ENCODE measurements at regions not wholly inside any gene's neighbourhood (a gene's known extent, or its start where the extent isn't known, plus 50 kb on each side); places are given as distances from the start of the nearest gene placed in this dataset.

DNA sequence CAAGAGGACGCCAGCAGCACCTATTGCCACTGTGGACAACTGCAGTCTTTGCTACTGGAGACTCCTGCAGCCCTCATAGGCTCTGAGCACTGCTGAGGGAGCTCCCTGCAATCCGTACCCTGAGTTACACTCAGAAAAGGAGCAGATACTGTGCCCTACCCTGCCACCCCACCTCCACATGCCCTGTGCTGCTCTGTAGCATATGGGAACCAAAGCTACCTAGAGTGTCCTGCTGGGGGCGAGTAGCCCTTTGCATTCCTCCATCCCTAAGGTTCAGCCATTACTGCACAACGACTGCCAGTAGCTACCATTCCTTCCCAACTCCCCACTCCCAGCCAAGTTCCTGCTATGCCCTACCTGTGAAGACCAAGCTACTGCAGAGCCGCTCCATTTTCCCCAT is 90.2 kb upstream of the SNCAIP start:
- peaks cover 45% of the 10 kb centered on the region for H3K27me3 ChIP-seq (replicated peaks; ENCODE audit: insufficient read depth, low read depth, low read length, poor library complexity)
- no peak overlapping the region for H3K27ac ChIP-seq (ENCODE audit: low read depth, low read length, poor library complexity, severe bottlenecking)
- peaks cover 6% of the 10 kb centered on the region for H3K9me3 ChIP-seq (ENCODE audit: low read depth, low read length, poor library complexity, severe bottlenecking)
- ChIA-PET CTCF (no interaction called here), POLR2A (ENCODE audit: low non-redundant PET) (no interaction called here)
- no TSS peak for BruUV-seq (replicated peaks)
- no peak overlapping the region for H3K4me3 ChIP-seq (ENCODE audit: low read depth, low read length, poor library complexity, severe bottlenecking)
- intact Hi-C loops (cut with micrococcal nuclease; ENCODE audit: unreplicated experiment) = no loop called here
- no peaks in the 10 kb centered on the region for H3K4me1 ChIP-seq (ENCODE audit: insufficient read depth, low read length, poor library complexity, severe bottlenecking)
- H3K36me3 ChIP-seq (ENCODE audit: insufficient read depth, low read length, poor library complexity, severe bottlenecking) = no peaks in the 10 kb centered on the region
- DNase-seq (ENCODE audit: low spot score) = no peak
- TF ChIP-seq EZH2 (IDR thresholded peaks at IDR 0.05; ENCODE audit: borderline replicate concordance, low read depth, low read length, poor library complexity, severe bottlenecking) (no peak), CTCF (conservative IDR thresholded peaks at IDR 0.05; ENCODE audit: low read depth, low read length) (no peak)

GRCh38 chr5:122222580-122222979 is 89.5 kb upstream of the SNCAIP start:
- no peak overlapping the region for H3K4me3 ChIP-seq (ENCODE audit: low read depth, low read length, poor library complexity, severe bottlenecking)
- TF ChIP-seq EZH2 (IDR thresholded peaks at IDR 0.05; ENCODE audit: borderline replicate concordance, low read depth, low read length, poor library complexity, severe bottlenecking) = no peak
- no peak for TF ChIP-seq CTCF (conservative IDR thresholded peaks at IDR 0.05; ENCODE audit: low read depth, low read length)
- DNase-seq (ENCODE audit: low spot score) = no peak
- H3K27me3 ChIP-seq (replicated peaks; ENCODE audit: insufficient read depth, low read depth, low read length, poor library complexity) = peaks cover 39% of the 10 kb centered on the region
- intact Hi-C loops (cut with micrococcal nuclease; ENCODE audit: unreplicated experiment) = no loop called here
- BruUV-seq (replicated peaks) = no TSS peak
- H3K9me3 ChIP-seq (ENCODE audit: low read depth, low read length, poor library complexity, severe bottlenecking) = peaks cover 6% of the 10 kb centered on the region
- no peaks in the 10 kb centered on the region for H3K4me1 ChIP-seq (ENCODE audit: insufficient read depth, low read length, poor library complexity, severe bottlenecking)
- ChIA-PET POLR2A (ENCODE audit: low non-redundant PET) (no interaction called here), CTCF (no interaction called here)
- no peak overlapping the region for H3K27ac ChIP-seq (ENCODE audit: low read depth, low read length, poor library complexity, severe bottlenecking)
- no peaks in the 10 kb centered on the region for H3K36me3 ChIP-seq (ENCODE audit: insufficient read depth, low read length, poor library complexity, severe bottlenecking)

GRCh38 chr5:122228728-122229392 is 83.2 kb upstream of the SNCAIP start:
- Histone ChIP-seq H3K4me3 (ENCODE audit: low read depth, low read length, poor library complexity, severe bottlenecking) (no peak overlapping the region), H3K36me3 (ENCODE audit: insufficient read depth, low read length, poor library complexity, severe bottlenecking) (no peaks in the 10 kb centered on the region), H3K27me3 (replicated peaks; ENCODE audit: insufficient read depth, low read depth, low read length, poor library complexity) (peaks cover 6% of the 10 kb centered on the region), H3K9me3 (ENCODE audit: low read depth, low read length, poor library complexity, severe bottlenecking) (peaks cover 4% of the 10 kb centered on the region), H3K4me1 (ENCODE audit: insufficient read depth, low read length, poor library complexity, severe bottlenecking) (no peaks in the 10 kb centered on the region), H3K27ac (ENCODE audit: low read depth, low read length, poor library complexity, severe bottlenecking) (no peak overlapping the region)
- BruUV-seq (replicated peaks) = no TSS peak
- TF ChIP-seq EZH2 (IDR thresholded peaks at IDR 0.05; ENCODE audit: borderline replicate concordance, low read depth, low read length, poor library complexity, severe bottlenecking) (no peak), CTCF (conservative IDR thresholded peaks at IDR 0.05; ENCODE audit: low read depth, low read length) (no peak)
- intact Hi-C loops (cut with micrococcal nuclease; ENCODE audit: unreplicated experiment) = no loop called here
- CTCF ChIA-PET = no interaction called here
- POLR2A ChIA-PET (ENCODE audit: low non-redundant PET) = no interaction called here
- DNase-seq (ENCODE audit: low spot score) = no peak

All from A673 (cell line).